Activated CD4-positive, alpha-beta T cell treated with anti-CD3 and anti-CD28 coated beads, Interleukin-2, amount 50 U/mL, for 16 hours (primary cell): ENCODE measurements at regions not wholly inside any gene's neighbourhood (a gene's known extent, or its start where the extent isn't known, plus 50 kb on each side); places are given as distances from the start of the nearest gene placed in this dataset.
"Not testable (repeated sequence)": the region's sequence is repeated elsewhere in the genome, so short reads cannot be mapped to it uniquely, and the experiment has no call there.

ENCODE experiments used
- DNase-seq: peaks from one replicate; pipeline ENCODE4 v3.0.0-alpha.2; 2020

- DNase-seq, result peak; percentile 66
These were observed 104.2 kb upstream of the ACBD5 start for GRCh38 chr10:27344568-27345454.

- DNase-seq, result no peak
These were observed 100.4 kb upstream of the ACBD5 start for GRCh38 chr10:27341001-27341400.

- peak; percentile 49 for DNase-seq
These were observed 94.6 kb upstream of the ACBD5 start for GRCh38 chr10:27335246-27335645.

GRCh38 chr10:27330074-27330473, 89.5 kb upstream of the ACBD5 start:
- no peak for DNase-seq

- no peak for DNase-seq
These were observed 88.3 kb upstream of the ACBD5 start for GRCh38 chr10:27328946-27329345.

- DNase-seq, result not testable (repeated sequence)
These were observed 86.2 kb upstream of the ACBD5 start for GRCh38 chr10:27326748-27327147.

GRCh38 chr10:27319752-27320431, 79.3 kb upstream of the ACBD5 start:
- peak; percentile 32 for DNase-seq

GRCh38 chr10:27319139-27319538, 78.5 kb upstream of the ACBD5 start:
- not testable (repeated sequence) for DNase-seq

GRCh38 chr10:27315082-27315481, 74.5 kb upstream of the ACBD5 start:
- DNase-seq, result peak; percentile 61

- DNase-seq, result not testable (repeated sequence)
These were observed 73.0 kb upstream of the ACBD5 start for GRCh38 chr10:27313586-27313985.

GRCh38 chr10:27312854-27313253, 72.3 kb upstream of the ACBD5 start:
- peak; percentile 16 for DNase-seq

- not testable (repeated sequence) for DNase-seq
These were observed 71.2 kb upstream of the ACBD5 start for GRCh38 chr10:27311809-27312208.

- not testable (repeated sequence) for DNase-seq
These were observed 57.9 kb upstream of the ACBD5 start for GRCh38 chr10:27298522-27298850.

GRCh38 chr10:27297844-27298521, 57.4 kb upstream of the ACBD5 start:
- peak; percentile 13 for DNase-seq

- not testable (repeated sequence) for DNase-seq
These were observed 55.7 kb upstream of the ACBD5 start for GRCh38 chr10:27296285-27296684.

- DNase-seq, result not testable (repeated sequence)
These were observed 50.8 kb upstream of the ACBD5 start for GRCh38 chr10:27291253-27291895.
